IMR-90 (cell line): ENCODE measurements at regions not wholly inside any gene's neighbourhood (a gene's known extent, or its start where the extent isn't known, plus 50 kb on each side); places are given as distances from the start of the nearest gene placed in this dataset.

Source experiments
- ATAC-seq: fragments of 200-7000 bp; cut with Tn5 transposase; 2 replicates; pipeline ENCODE4 v1.9.1; 2020; ENCODE audit warnings: low read depth, mild to moderate bottlenecking, moderate library complexity
- BruUV-seq: library from RNA; stranded (reverse); fragments of 400-500 nt; replicated peaks from 2 replicates; lab custom pipeline; 2021; lab: Mats Ljungman, UMichigan
- CTCF ChIA-PET: fragments of 300-600 bp; formaldehyde crosslinking; extraction: SDS; loops from one replicate; lab custom pipeline; 2021; ENCODE audit warnings: antibody characterized with exemption; lab: Yijun Ruan, JAX
- POLR2A ChIA-PET: fragments of 300-600 bp; sonication (Branson Sonifier 250); formaldehyde crosslinking; loops from one replicate; lab custom pipeline; 2022; ENCODE audit warnings: antibody characterized with exemption; ENCODE audit not compliant: unreplicated experiment; lab: Charles Lee
- DNase-seq: peaks from one replicate; pipeline ENCODE4 v3.0.0; 2013
- H2AFZ ChIP-seq: replicated peaks from 2 replicates; pipeline ENCODE3; 2013; ENCODE audit warnings: low read length, mild to moderate bottlenecking; ENCODE audit not compliant: poor library complexity
- H2AK5ac ChIP-seq: 2 replicates; pipeline ENCODE4 v1.6.1; 2013; ENCODE audit warnings: low read depth, low read length, inconsistent platforms
- H2AK9ac ChIP-seq: replicated peaks from 2 replicates; pipeline ENCODE3; 2013; ENCODE audit warnings: mild to moderate bottlenecking, low read depth, low read length, moderate library complexity; ENCODE audit not compliant: poor library complexity
- H2BK120ac ChIP-seq: 2 replicates; pipeline ENCODE4 v1.6.1; 2013; ENCODE audit warnings: low read depth, low read length, inconsistent platforms
- H2BK15ac ChIP-seq: 3 replicates; pipeline ENCODE4 v1.6.1; 2013; ENCODE audit warnings: low read depth, low read length, inconsistent platforms
- H2BK20ac ChIP-seq: 2 replicates; pipeline ENCODE4 v1.6.1; 2013; ENCODE audit warnings: low read depth, mild to moderate bottlenecking, inconsistent platforms, low read length, moderate library complexity
- H2BK5ac ChIP-seq: 2 replicates; pipeline ENCODE4 v1.6.1; 2013; ENCODE audit warnings: mild to moderate bottlenecking, low read depth, low read length, inconsistent platforms; ENCODE audit not compliant: poor library complexity, severe bottlenecking
- H3K14ac ChIP-seq: replicated peaks from 2 replicates; pipeline ENCODE4 v1.6.1; 2013; ENCODE audit warnings: low read depth, low read length, inconsistent platforms
- H3K18ac ChIP-seq: 2 replicates; pipeline ENCODE4 v1.6.1; 2013; ENCODE audit warnings: low read depth, low read length, control low read depth
- H3K23ac ChIP-seq: 2 replicates; pipeline ENCODE4 v1.6.1; 2013; ENCODE audit warnings: low read depth, low read length, inconsistent platforms
- H3K27ac ChIP-seq: 2 replicates; pipeline ENCODE4 v1.5.1; 2013; ENCODE audit warnings: mild to moderate bottlenecking, control low read depth, low read length; ENCODE audit not compliant: insufficient read depth
- H3K27me3 ChIP-seq: 2 replicates; pipeline ENCODE4 v1.6.1; 2013; ENCODE audit warnings: low read length; ENCODE audit not compliant: control insufficient read depth, insufficient read depth
- H3K36me3 ChIP-seq: 2 replicates; pipeline ENCODE4 v1.6.1; 2013; ENCODE audit warnings: low read length, mixed read lengths; ENCODE audit not compliant: control insufficient read depth, insufficient read depth
- H3K4ac ChIP-seq: 2 replicates; pipeline ENCODE4 v1.6.1; 2013; ENCODE audit warnings: low read depth, low read length, inconsistent platforms
- H3K4me1 ChIP-seq: 2 replicates; pipeline ENCODE4 v1.6.1; 2013; ENCODE audit warnings: low read length, mixed read lengths; ENCODE audit not compliant: control insufficient read depth, insufficient read depth
- H3K4me2 ChIP-seq: 2 replicates; pipeline ENCODE4 v1.6.1; 2013; ENCODE audit warnings: low read depth, mild to moderate bottlenecking, control low read depth, low read length, moderate library complexity
- H3K4me3 ChIP-seq: 2 replicates; pipeline ENCODE4 v1.5.1; 2013; ENCODE audit warnings: low read depth, mild to moderate bottlenecking, control low read depth, low read length, moderate library complexity; ENCODE audit not compliant: insufficient read depth
- H3K56ac ChIP-seq: 2 replicates; pipeline ENCODE4 v1.6.1; 2013; ENCODE audit warnings: low read length, inconsistent platforms; ENCODE audit not compliant: insufficient read depth; ENCODE audit errors: extremely low read depth
- H3K79me1 ChIP-seq, 2 experiments: 2 replicates each; pipeline ENCODE4 v1.6.1; 2013; ENCODE audit warnings: low read length in 2 of 2, inconsistent platforms in 1 of 2, low read depth in 1 of 2
- H3K9ac ChIP-seq: 2 replicates; pipeline ENCODE4 v1.6.1; 2013; ENCODE audit warnings: low read depth, low read length, control low read depth
- H3K9me1 ChIP-seq: 2 replicates; pipeline ENCODE4 v1.6.1; 2013; ENCODE audit warnings: low read length, inconsistent platforms; ENCODE audit not compliant: insufficient read depth
- H3K9me3 ChIP-seq: 2 replicates; pipeline ENCODE4 v1.6.1; 2013; ENCODE audit warnings: low read length; ENCODE audit not compliant: control insufficient read depth, insufficient read depth
- H4K20me1 ChIP-seq: 2 replicates; pipeline ENCODE4 v1.6.1; 2013; ENCODE audit warnings: low read length, inconsistent platforms; ENCODE audit not compliant: insufficient read depth
- H4K5ac ChIP-seq: 2 replicates; pipeline ENCODE4 v1.6.1; 2013; ENCODE audit warnings: mild to moderate bottlenecking, low read depth, low read length, control low read depth
- H4K8ac ChIP-seq, 2 experiments: 2 replicates each; pipeline ENCODE4 v1.6.1; 2013; ENCODE audit warnings: low read depth in 2 of 2, low read length in 2 of 2, control low read depth in 1 of 2, inconsistent platforms in 1 of 2
- H4K91ac ChIP-seq: 2 replicates; pipeline ENCODE4 v1.6.1; 2013; ENCODE audit warnings: low read depth, low read length, inconsistent platforms; ENCODE audit not compliant: insufficient read depth
- BHLHE40 ChIP-seq: fragments of 150-350 bp; IDR thresholded peaks from 2 replicates; pipeline ENCODE4 v1.6.1; 2016; ENCODE audit warnings: mild to moderate bottlenecking, low read depth, low read length
- CEBPB ChIP-seq: IDR thresholded peaks from 2 replicates; pipeline ENCODE4 v1.6.1; 2012; ENCODE audit warnings: low read depth, low read length, improper control_type of control experiment
- CHD1 ChIP-seq: IDR thresholded peaks from 2 replicates; pipeline ENCODE4 v1.6.1; 2012; ENCODE audit warnings: low read depth, low read length, improper control_type of control experiment
- FOS ChIP-seq: fragments of 150-350 bp; IDR thresholded peaks from 2 replicates; pipeline ENCODE4 v1.6.1; 2016; ENCODE audit warnings: low read depth, low read length
- MAFK ChIP-seq: IDR thresholded peaks from 2 replicates; pipeline ENCODE4 v1.6.1; 2012; ENCODE audit warnings: low read depth, low read length, improper control_type of control experiment
- MAZ ChIP-seq: IDR thresholded peaks from 2 replicates; pipeline ENCODE4 v1.6.1; 2012; ENCODE audit warnings: low read depth, mild to moderate bottlenecking, low read length, improper control_type of control experiment, moderate library complexity, borderline replicate concordance
- MXI1 ChIP-seq: IDR thresholded peaks from 2 replicates; pipeline ENCODE4 v1.6.1; 2012; ENCODE audit warnings: low read depth, mild to moderate bottlenecking, low read length, moderate library complexity, borderline replicate concordance
- NFE2L2 ChIP-seq: fragments of 150-350 bp; IDR thresholded peaks from 2 replicates; pipeline ENCODE4 v1.6.1; 2016; ENCODE audit warnings: low read depth, mild to moderate bottlenecking, low read length
- POLR2A ChIP-seq: IDR thresholded peaks from 2 replicates; pipeline ENCODE4 v1.6.1; 2012; ENCODE audit warnings: mild to moderate bottlenecking, low read depth, low read length
- RAD21 ChIP-seq: IDR thresholded peaks from 2 replicates; pipeline ENCODE4 v1.6.1; 2012; ENCODE audit warnings: low read length, improper control_type of control experiment
- RCOR1 ChIP-seq: IDR thresholded peaks from 2 replicates; pipeline ENCODE4 v1.6.1; 2012; ENCODE audit warnings: mild to moderate bottlenecking, low read length, improper control_type of control experiment; ENCODE audit not compliant: insufficient replicate concordance
- RFX5 ChIP-seq: IDR thresholded peaks from 2 replicates; pipeline ENCODE4 v1.8.0; 2012; ENCODE audit warnings: low read depth, mild to moderate bottlenecking, low read length, moderate library complexity
- SMC3 ChIP-seq: fragments of 150-350 bp; IDR thresholded peaks from 2 replicates; pipeline ENCODE4 v1.6.1; 2016; ENCODE audit warnings: low read depth, mild to moderate bottlenecking, antibody characterized with exemption, low read length, moderate library complexity
- WGBS, 2 experiments: methylation state at CpG; one replicate each; pipeline versions ENCODE4 v1.1.5 to v1.1.7; 2013; ENCODE audit warnings: missing lambda C conversion rate in 2 of 2; ENCODE audit not compliant: insufficient read length in 1 of 2; ENCODE audit errors: extremely low coverage in 2 of 2; 5-methylcytosine and 5-hydroxymethylcytosine counted together
- dilution Hi-C: fragments of 300-500 bp; cut with HindIII; formaldehyde crosslinking; loops from one replicate; pipeline ENCODE4 v1.14.3; 2018; ENCODE audit warnings: low sequenced_read_pairs; ENCODE audit not compliant: unreplicated experiment
- in situ Hi-C: fragments of 300-500 bp; cut with MboI; formaldehyde crosslinking; loops from 3 replicates; pipeline ENCODE4 v1.14.3; 2019; ENCODE audit warnings: low sequenced_read_pairs, inconsistent platforms, mixed read lengths
- intact Hi-C: fragments of 100-400 bp; cut with micrococcal nuclease; formaldehyde crosslinking; loops from 2 replicates; pipeline ENCODE4 v1.10.0; 2022
- TF ChIP-seq, protein P1 (sequence below): fragments of 150-350 bp; IDR thresholded peaks from 2 replicates; pipeline ENCODE4 v1.6.1; 2017; ENCODE audit warnings: mild to moderate bottlenecking, antibody characterized with exemption, low read length, low read depth
- TF ChIP-seq, protein P2 (sequence below): conservative IDR thresholded peaks from 2 replicates; pipeline ENCODE4 v1.5.1; 2012; ENCODE audit warnings: mild to moderate bottlenecking, low read depth, low read length, improper control_type of control experiment
- TF ChIP-seq, protein P3 (sequence below): fragments of 150-350 bp; IDR thresholded peaks from 2 replicates; pipeline ENCODE4 v1.6.1; 2016; ENCODE audit warnings: low read depth, mild to moderate bottlenecking, low read length, moderate library complexity, borderline replicate concordance

DNA sequence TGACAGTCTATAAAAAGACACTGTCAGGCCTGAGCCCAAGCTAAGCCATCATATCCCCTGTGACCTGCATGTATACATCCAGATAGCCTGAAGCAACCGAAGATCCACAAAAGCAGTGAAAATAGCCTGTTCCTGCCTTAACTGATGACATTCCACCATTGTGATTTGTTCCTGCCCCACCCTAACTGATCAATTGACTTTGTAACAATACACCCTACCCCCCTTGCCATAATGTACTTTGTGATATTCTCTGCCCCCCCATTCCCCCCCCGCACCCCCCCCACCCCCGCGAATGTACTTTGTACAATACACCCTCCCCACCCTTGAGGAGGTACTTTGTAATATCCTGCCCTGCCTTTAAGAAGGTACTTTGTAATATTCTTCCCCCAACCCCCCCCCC, 82.2 kb upstream of the MED13 start:
- H3K4me1 ChIP-seq: no peaks in the 10 kb centered on the region
- dilution Hi-C loops: no loop called here
- CTCF ChIA-PET: no interaction called here
- no peak overlapping the region for H3K14ac ChIP-seq
- H3K9me1 ChIP-seq: no peaks in the 10 kb centered on the region
- no peak overlapping the region for H2AK5ac ChIP-seq
- intact Hi-C loops: no loop called here
- H3K27me3 ChIP-seq: peaks cover 8% of the 10 kb centered on the region
- no peak overlapping the region for H2AK9ac ChIP-seq
- H3K36me3 ChIP-seq: no peaks in the 10 kb centered on the region
- H3K9ac ChIP-seq: no peak overlapping the region
- no peak overlapping the region for H2AFZ ChIP-seq
- no peaks in the 10 kb centered on the region for H4K20me1 ChIP-seq
- no peak overlapping the region for H2BK5ac ChIP-seq
- H3K9me3 ChIP-seq: no peaks in the 10 kb centered on the region
- H4K8ac ChIP-seq: no peak overlapping the region
- POLR2A ChIA-PET: no interaction called here
- H3K18ac ChIP-seq: no peak overlapping the region
- H2BK120ac ChIP-seq: no peak overlapping the region
- H2BK15ac ChIP-seq: no peak overlapping the region
- no peak overlapping the region for H3K27ac ChIP-seq
- H2BK20ac ChIP-seq: no peak overlapping the region
- H3K4ac ChIP-seq: no peak overlapping the region
- no peak for ATAC-seq
- H3K56ac ChIP-seq: no peak overlapping the region
- in situ Hi-C loops: no loop called here
- BruUV-seq: no TSS peak
- H3K4me2 ChIP-seq: no peak overlapping the region
- no peak overlapping the region for H4K91ac ChIP-seq
- no peaks in the 10 kb centered on the region for H3K79me1 ChIP-seq
- WGBS, 2 experiments: no CpG with 5 or more reads among the region's 4 CpGs
- H4K5ac ChIP-seq: no peak overlapping the region
- no peak for DNase-seq
- H3K4me3 ChIP-seq: no peak overlapping the region
- H3K23ac ChIP-seq: no peak overlapping the region
- no peak for TF ChIP-seq MAFK
- TF ChIP-seq CHD1: no peak
- TF ChIP-seq, protein P1, sequence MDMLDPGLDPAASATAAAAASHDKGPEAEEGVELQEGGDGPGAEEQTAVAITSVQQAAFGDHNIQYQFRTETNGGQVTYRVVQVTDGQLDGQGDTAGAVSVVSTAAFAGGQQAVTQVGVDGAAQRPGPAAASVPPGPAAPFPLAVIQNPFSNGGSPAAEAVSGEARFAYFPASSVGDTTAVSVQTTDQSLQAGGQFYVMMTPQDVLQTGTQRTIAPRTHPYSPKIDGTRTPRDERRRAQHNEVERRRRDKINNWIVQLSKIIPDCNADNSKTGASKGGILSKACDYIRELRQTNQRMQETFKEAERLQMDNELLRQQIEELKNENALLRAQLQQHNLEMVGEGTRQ: no peak
- TF ChIP-seq POLR2A: no peak
- TF ChIP-seq, protein P2, sequence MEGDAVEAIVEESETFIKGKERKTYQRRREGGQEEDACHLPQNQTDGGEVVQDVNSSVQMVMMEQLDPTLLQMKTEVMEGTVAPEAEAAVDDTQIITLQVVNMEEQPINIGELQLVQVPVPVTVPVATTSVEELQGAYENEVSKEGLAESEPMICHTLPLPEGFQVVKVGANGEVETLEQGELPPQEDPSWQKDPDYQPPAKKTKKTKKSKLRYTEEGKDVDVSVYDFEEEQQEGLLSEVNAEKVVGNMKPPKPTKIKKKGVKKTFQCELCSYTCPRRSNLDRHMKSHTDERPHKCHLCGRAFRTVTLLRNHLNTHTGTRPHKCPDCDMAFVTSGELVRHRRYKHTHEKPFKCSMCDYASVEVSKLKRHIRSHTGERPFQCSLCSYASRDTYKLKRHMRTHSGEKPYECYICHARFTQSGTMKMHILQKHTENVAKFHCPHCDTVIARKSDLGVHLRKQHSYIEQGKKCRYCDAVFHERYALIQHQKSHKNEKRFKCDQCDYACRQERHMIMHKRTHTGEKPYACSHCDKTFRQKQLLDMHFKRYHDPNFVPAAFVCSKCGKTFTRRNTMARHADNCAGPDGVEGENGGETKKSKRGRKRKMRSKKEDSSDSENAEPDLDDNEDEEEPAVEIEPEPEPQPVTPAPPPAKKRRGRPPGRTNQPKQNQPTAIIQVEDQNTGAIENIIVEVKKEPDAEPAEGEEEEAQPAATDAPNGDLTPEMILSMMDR: no peak
- no peak for TF ChIP-seq SMC3
- no peak for TF ChIP-seq MXI1
- no peak for TF ChIP-seq RAD21
- TF ChIP-seq MAZ: no peak
- TF ChIP-seq NFE2L2: no peak
- TF ChIP-seq, protein P3, sequence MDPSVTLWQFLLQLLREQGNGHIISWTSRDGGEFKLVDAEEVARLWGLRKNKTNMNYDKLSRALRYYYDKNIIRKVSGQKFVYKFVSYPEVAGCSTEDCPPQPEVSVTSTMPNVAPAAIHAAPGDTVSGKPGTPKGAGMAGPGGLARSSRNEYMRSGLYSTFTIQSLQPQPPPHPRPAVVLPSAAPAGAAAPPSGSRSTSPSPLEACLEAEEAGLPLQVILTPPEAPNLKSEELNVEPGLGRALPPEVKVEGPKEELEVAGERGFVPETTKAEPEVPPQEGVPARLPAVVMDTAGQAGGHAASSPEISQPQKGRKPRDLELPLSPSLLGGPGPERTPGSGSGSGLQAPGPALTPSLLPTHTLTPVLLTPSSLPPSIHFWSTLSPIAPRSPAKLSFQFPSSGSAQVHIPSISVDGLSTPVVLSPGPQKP: no peak
- no peak for TF ChIP-seq RCOR1
- no peak for TF ChIP-seq RFX5
- no peak for TF ChIP-seq CEBPB
- TF ChIP-seq BHLHE40: no peak
- TF ChIP-seq FOS: no peak
